GM10266 (cell line): ENCODE measurements at regions not wholly inside any gene's neighbourhood (a gene's known extent, or its start where the extent isn't known, plus 50 kb on each side); places are given as distances from the start of the nearest gene placed in this dataset.

Experiments used
- DNase-seq: peaks from one replicate; pipeline ENCODE4 v3.0.0; 2012; ENCODE audit errors: extremely low spot score
- TF ChIP-seq, protein P1 (sequence below): IDR thresholded peaks from 2 replicates; pipeline ENCODE4 v1.5.1; 2012; ENCODE audit warnings: mild to moderate bottlenecking, low read depth; ENCODE audit not compliant: control insufficient read depth, insufficient read depth; ENCODE audit errors: missing control alignments

DNA sequence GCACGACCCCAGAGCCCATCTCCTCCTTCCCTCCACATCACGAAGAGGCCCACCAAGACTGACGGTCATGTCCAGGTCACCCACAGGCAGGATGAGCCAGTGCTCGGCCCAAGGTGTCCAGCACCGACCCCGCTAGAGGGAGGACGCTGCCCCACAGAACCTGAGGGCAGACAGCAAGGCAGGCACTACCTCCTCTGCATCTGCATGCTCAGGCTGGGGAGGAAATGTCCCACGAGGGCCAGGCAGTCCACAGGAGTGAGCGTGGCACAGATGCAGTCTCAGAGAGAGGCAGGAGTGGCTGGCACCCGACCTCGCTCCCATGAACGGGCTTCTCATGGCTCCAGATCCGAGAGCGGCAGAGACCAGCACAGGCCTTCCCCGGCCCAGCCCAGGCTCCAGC lies 133.2 kb downstream of the TUBA3C start:
- TF ChIP-seq, protein P1, sequence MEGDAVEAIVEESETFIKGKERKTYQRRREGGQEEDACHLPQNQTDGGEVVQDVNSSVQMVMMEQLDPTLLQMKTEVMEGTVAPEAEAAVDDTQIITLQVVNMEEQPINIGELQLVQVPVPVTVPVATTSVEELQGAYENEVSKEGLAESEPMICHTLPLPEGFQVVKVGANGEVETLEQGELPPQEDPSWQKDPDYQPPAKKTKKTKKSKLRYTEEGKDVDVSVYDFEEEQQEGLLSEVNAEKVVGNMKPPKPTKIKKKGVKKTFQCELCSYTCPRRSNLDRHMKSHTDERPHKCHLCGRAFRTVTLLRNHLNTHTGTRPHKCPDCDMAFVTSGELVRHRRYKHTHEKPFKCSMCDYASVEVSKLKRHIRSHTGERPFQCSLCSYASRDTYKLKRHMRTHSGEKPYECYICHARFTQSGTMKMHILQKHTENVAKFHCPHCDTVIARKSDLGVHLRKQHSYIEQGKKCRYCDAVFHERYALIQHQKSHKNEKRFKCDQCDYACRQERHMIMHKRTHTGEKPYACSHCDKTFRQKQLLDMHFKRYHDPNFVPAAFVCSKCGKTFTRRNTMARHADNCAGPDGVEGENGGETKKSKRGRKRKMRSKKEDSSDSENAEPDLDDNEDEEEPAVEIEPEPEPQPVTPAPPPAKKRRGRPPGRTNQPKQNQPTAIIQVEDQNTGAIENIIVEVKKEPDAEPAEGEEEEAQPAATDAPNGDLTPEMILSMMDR = no peak
- DNase-seq = no peak

DNA sequence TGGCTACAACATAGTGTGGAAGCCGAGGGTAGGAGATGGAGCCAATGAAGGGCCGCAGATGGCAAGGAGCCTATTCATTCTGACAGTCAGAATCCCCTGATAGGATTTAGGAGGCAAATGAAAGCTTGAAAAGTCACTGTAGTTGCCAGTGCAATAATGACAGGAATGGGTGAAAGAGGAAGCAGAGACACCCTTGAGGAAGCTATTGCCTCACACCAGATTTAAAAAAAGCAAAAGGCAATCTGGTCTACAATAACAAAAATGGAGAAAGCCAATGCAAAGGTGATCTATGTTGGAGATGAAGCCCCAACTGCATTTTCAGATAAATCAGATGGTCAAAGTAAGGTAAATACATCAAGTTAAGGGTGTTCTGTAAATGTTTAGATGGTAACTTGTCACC lies 158.5 kb downstream of the TUBA3C start:
- DNase-seq = no peak
- TF ChIP-seq, protein P1 = no peak

DNA sequence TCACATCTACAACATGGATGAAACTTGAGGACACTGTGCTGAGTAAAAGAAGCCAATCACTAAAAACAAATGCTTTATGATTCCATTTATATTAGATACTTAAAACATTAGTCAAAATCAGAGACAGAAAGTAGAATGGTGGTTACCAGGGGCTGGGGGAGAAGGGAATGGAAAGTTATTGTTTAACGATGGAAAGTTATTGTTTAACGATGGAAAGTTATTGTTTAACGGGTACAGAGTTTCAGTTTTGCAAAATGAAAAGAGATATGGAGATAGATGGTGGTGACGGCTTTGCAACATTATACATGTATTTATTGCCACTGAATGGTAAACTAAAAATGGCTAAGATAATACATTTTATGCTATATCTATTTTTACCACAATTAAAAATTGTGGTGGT lies 160.6 kb downstream of the TUBA3C start:
- TF ChIP-seq, protein P1 = no peak
- DNase-seq = no peak

DNA sequence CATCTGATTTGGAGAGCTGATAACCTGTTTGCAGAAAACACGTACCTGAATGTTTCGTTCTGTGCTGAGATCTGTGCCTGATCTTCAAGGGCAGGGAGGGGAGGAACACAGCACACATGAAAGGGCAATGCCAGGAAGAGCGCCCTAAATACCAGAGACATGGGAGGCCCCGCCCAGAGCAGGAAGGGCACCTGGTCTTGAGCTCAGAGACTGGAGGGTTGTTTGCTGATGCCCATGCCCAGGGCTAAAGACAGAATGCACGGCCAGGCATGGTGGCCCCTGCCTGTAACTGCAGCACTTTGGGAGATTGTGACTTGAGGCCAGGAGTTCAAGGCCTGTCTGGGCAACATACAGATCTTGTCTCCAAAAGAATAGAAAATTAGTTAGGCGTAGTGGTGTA lies 183.2 kb downstream of the TUBA3C start:
- no peak for DNase-seq
- TF ChIP-seq, protein P1 = no peak

DNA sequence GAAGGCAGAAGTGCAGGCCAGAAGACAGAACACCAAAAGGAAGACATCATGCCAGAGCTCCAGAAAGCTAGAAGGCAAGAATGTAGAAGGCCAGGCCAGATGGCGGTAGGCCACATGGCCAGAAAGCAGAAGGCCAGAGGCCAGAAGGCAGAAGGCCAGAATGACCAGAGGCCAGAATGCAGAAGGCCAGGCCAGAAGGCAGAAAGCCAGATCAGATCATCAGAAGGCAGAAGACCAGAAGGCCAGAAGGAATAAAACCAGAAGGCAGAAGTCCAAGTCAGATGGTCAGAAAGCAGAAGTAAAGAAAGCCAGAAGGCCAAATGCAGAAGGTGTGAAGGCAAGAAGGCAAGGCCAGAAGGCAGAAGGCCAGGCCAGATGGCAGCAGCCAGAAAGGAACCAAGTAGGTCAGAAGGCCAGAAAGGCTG lies 185.0 kb downstream of the TUBA3C start:
- no peak for DNase-seq
- TF ChIP-seq, protein P1 = no peak

DNA sequence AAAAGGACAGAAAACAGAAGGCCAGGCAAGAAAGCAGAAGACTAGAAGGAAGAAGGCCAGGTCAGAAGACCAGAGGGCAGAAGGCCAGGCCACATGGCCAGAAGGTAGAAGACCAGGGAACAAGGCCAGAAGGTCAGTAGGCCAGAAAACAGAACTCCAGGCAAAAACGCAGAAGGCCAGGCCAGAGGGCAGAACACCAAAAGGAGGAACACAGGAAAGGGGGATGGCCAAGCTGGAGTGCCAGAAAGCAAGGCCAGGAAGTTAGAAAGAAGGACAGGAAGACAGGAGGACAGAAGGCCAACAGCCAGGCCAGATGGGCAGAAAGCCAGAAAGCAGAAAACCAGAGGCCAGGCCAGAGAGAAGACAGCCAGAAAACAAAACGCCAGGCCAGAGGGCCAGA lies 185.4 kb downstream of the TUBA3C start:
- DNase-seq = no peak
- TF ChIP-seq, protein P1 = no peak

DNA sequence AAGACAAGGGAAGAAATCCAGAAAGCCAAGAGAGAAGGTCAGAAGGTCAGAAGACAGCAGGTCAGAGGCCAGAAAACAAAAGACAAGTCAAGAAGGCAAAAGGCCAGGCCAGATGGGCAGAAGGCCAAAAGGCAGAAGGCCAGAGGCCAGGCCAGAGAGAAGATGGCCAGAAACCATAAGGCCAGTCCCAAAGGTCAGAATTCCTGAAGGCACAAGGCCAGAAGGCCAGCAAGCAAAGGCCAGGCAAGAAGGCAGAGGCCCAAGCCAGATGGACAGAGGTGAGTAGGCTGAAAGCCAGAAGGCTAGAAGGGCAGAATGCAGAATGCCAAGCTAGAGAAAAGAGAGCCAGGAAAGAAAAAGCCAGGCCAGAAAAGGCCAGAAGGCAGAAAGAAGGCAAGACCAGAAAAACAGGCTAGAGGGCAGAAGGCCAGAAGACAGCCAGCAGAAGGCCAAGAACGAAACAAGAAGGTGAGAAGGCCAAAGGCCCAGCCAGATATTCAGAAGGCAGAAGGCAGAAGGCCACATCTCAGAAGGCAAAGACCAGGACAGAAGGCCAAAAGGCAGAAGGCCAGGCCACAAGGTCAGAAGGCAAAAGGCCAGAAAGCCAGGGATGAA lies 186.3 kb downstream of the TUBA3C start:
- TF ChIP-seq, protein P1 = no peak

More for the DNA sequence above, 186.3 kb downstream of the TUBA3C start:
- DNase-seq = no peak
